Stimulated activated naive CD4-positive, alpha-beta T cell (primary cell): ENCODE measurements at regions not wholly inside any gene's neighbourhood (a gene's known extent, or its start where the extent isn't known, plus 50 kb on each side); places are given as distances from the start of the nearest gene placed in this dataset.

Source experiments
- DNase-seq, 6 experiments: peaks; one replicate each; lab custom pipeline; 2025; lab: John Stamatoyannopoulos, UW

DNA sequence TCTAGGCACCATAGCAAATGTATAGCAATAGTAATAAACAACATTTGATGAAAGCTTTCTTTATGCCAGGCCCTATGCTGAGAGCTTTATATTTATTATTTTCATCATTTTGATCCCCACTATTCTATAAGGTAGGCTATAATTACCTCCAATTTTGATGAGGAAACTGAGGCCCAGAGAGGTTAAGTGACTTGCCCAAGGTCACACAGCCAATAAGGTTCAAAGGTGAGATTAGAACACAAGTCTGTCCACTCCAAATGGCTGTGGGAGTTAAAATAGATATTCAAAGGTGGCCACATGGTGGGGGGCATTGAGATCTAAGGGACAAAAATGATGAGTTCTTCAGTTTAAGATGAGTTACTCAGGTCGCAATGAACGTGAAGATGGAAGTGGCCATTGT is 269.9 kb downstream of the BMP7 start:
- DNase-seq = no peak

DNA sequence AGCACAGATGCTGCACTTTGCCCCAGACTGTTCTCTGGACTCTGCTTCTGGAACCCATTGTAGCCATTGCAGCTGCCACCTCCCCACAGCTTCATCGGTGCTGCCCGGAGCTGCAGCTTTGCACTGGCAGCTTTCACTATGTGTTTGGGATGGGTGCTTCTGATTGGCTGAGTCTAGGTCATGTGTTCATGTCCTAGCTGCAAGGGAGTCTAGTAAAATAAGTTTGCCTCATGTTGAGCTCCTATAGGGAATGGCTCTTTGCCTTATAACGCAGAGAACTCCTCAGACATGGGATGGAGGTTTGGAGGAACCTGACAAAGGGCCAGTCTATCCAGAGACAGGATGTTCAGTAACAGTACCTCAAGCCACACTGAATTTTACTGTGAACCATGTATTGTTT is 268.0 kb downstream of the BMP7 start:
- no peak for DNase-seq

DNA sequence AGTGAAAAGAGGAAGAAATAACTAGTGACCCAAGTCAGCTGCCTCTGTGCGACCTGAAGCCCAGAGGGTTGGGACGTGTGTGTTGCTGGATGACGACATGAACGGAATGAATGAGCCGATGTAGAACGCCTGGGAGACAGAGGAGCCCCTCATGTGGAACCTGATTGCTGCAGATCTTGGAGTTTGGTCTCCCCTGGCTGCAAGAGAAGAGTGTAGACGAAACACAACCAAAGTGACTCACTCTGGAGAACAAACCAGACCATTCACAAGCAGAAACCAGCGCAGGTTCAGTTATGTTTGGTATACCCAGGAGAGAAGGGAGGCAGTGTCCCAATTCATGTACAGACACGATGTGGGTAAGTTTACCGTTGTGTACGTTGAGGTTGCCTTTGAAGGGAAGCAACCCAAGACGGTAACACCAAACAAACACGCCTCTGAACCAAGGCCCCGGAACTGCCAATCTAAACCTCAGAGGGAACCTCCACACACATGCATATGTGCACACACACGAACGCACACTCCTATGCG is 265.9 kb downstream of the BMP7 start:
- DNase-seq = no peak

DNA sequence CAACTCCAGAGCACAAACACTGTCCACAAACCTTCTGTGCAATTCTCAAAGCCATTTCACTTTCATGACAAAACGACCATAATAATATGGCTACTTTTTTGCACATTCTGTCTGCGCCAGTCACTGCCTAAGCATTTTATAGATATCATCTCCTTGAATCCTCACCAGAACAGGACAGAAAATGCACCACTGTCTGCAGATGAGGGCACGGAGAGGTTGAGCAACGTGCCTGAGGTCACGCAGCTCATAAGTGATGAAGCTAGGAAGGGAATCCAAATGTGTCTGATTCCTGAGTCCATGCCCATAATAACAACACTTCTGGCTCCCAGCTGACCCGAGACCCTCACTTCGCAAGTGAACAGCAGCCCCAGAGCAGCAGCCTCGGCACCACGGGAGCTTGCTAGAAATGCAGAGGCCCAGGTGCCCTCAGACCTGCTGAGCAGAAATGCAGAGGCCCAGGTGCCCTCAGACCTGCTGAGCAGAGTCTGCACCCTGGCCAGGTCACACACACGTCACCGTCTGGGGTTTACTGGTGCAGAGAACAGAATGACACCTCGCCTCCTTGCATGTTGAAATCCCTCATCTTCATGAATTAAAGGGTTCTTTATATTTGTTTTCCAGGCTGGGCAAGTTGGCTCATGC is 265.2 kb downstream of the BMP7 start:
- DNase-seq = no peak

DNA sequence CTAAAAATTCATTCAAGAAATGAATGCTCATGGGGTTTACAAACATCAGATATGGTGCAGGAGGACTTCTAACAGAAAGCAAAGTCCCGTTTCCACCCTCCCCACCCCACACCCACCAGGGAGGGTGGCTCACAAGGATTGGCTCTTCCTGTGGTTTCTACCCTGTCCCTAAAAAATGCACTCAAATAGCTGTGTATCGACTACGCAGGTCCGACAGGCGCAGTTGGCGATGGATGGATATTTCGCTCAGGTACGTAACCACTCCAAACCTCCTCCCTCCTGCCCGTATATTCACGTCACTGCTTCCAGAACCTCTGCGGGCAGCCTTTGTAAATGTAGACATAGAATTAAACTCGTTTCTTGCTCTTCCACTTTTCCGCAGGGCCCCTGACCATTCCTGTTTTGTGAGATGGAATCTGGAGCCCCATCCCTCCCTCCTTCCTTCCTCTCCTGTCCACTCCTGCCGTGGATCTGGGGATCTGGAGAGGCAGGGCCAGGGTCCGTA is 264.3 kb downstream of the BMP7 start:
- DNase-seq = no peak

DNA sequence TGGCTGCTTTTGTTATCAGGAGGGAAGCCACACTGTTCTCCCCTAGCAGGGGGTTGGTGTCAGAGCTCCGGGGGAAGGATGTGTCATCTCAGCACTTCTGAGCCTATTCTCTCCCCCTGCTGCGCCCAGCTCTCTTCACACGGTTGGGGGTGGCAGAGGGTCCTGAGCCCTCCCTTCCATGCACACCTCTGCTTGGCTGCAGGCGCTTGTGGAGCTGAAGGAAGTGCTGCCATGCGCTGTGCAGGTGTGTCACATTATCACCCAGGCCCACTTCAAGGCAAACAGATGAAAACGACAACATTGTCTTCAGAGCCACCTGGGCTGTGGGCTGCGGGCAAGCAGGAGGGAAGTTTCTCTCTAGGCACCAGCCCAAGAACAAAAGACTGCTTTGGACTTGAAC is 263.4 kb downstream of the BMP7 start:
- no peak for DNase-seq

DNA sequence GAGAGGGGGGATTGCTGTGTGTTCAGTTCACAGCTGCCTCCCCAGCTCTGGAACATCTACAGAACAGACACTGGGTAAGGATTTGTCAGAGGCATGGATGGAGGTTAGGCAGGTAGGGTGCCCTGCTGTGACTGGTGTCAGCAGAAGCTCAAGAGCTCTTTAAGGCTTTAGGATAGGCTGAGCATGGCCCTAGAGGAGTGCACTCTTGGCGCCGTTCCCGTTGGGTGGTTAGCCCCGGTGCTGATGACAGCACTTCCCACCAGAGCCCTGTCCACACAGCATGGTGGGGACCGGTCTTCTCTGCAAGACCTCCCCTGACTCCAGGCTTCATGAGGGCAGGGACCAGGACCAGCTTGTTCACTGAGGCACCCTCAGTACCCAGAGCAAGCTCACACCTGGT is 262.0 kb downstream of the BMP7 start:
- DNase-seq = no peak

DNA sequence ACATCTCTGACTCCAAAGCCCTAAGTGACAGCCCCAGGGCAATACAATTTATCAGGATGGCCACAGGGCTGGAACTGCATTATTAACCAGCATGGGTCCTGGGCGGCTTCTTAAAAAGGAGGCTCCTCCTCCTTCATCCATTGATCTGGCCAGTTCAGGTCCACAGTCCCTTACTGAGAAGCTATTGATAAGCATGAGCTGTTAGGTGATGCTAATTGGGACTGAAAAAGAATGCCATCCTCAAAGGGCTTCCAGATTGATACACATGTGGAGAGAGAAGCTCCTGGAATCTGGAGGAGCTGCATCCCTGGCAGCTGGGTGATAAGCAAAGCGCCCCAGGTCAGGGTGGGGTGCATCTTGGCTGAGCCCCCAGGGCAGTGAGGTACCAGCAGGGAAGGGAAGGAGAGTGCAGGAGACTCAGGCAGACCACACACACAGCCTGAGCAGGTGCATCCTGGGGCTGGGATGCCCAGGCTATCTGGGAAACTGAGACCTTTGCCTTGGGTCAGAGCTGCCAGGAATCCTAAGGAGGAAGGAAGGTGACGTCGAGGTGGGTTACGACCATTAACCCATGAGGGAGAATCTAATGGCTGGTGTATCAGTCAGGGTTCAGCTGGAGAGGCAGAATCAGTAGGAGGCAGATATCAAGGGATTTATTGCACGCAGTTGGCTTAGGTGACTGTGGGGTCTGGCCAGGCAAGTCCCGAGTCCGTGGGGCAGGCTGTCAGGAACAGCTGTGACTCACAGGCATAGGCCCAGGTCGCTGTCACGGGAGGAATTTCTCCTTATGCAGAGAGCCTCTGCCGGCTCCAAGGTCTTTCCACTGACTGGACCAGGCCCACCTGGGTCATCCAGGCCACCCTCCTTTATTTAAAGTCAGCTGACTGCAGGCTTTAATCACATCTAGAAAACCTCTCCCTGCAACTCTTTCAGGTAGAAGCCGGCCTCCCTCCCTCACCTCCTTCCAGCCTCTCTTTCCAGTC is 261.2 kb downstream of the BMP7 start:
- no peak for DNase-seq

DNA sequence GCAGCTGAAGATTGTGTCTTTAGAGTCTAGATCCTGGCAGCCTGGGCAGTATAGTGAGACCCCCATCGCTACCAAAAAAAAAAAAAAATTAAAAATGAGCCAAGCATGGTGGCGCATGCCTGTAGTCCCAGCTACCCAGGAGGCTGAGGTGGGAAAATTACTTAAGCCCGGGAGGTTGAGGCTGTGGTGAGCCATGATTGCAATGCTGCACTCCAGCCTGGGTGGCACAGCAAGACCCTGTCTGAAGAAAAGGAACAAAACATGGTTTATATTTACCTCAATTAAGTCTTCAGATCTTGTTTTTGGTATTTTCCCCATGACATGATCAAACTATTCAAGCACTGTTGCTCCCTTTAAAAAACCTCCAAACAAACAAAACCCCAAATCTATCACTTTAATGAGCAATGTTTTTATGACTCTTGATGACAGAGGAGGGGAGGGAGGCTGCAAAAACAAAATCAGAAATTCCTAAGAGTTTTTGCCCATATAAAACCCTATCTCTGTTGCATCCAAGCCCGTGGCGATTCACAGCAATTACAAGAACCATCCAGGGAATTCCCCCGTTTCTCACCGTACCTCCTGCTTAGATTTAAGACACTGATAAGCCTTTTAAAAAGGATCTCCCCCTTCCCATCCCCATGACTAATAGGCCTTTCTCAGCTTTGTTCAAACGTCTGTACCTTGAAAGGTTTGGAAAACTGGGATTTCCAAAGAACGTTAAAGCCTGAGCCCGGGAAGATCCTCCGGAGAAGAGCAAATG is 259.9 kb downstream of the BMP7 start:
- no peak for DNase-seq

DNA sequence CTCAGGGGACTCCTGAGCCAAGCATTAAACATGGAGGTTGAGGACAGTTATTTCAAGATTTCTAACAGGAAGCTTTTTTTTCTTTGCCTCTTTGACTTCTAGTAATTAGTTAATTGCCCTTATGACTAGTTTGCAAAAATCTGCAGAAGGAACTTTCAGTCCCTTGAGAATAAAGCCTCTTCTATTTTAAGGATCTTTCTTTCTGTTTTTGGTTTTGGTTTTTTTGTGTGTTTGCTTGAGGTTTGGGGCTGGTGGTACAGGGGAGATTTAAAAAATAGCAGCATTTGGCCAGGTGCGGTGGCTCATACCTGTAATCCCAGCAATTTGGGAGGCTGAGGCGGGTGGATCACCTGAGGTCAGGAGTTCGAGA is 259.3 kb downstream of the BMP7 start:
- no peak for DNase-seq

DNA sequence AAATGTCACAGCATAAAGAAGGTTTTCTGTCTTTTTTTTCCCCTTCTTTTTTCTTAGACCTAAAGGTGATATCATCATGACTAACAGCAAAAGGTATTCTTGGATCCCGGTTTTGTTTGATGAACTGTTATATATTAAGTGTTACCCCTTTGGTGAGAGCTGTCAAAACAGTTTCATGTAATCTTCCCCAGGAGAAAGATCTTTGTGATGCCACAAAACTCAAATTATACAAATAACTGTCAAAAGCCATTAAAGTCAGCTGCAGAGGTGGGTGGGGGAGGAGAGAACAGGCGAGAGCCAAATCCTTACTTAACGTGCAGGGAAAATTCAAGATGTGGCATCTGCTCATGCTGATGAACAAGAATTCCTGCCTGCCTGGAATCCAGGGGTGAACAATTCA is 258.2 kb downstream of the BMP7 start:
- no peak for DNase-seq

DNA sequence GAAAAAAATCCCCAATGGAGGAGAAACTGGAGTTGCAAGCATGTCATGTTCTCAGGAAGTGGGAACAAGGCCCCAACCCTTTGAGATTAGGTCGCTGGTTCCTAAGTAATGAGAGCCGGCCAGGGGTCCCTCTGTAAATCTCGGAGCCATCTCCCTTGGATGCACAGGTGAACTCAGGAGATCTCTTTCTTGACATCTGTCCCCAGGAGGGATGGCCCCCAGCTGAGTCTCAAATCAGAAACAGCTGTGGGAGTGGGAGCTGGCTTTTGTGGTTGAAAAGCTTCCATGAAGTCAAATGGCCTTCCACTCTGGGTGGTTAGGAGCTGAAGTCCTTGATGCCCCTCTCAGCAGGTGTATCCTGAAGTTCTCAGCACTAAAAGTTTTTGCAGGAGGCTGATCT is 257.1 kb downstream of the BMP7 start:
- DNase-seq = no peak

DNA sequence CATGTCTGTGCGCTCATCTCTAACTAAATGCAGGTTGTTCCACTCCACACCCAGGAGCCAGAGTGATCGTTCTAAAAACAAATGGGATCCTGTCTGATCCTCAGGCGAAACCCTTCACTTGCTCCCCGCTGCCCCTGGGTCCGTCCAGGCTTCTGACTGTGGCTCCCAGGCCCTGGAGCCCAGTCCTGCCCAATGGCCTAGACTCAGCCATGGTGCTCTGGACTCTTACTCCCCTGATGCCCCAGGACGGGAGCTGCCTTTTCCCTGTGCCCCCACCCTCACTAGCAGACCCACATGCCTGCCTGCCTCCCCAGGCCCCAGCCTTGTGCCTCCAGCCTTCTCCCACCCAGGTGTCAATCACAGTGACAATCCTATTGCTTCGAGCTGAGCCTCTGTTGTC is 256.7 kb downstream of the BMP7 start:
- DNase-seq = no peak

DNA sequence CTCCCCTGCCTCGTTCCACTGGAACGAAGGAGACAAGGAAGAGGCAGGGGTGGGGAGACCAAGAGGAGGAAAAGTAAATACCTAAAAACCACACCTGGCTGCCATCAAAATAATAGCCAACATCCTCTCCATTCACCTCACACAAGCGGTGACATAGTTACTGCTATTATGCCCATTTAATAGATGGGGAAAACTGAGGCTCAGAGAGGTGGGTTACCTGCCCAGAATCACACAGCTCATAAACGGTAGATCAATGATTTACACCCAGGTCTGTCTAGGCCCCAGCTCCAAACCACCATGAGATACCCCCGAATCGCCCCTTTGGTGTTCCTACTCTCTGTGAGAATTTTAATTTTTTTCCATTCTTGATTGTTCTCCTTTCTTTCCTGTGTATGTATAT is 253.8 kb downstream of the BMP7 start:
- no peak for DNase-seq

DNA sequence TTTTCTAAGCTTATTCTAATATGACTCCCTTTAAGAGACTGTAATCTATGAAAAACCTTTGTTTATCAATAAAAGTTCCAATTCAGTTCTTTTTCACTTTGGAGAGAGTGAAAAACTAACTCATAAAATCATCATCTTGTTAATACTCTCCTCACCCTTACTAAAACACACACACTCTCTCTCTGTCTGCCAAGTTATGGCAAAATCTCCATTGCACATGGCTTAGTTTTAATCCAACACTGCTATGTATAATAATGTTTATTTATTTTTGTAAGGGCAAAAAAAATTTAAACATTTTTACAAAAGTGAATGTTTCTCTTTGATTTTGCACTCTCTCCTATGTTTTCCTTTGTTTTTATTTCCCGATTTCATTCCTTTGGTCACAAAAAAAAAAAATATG is 253.2 kb downstream of the BMP7 start:
- no peak for DNase-seq

DNA sequence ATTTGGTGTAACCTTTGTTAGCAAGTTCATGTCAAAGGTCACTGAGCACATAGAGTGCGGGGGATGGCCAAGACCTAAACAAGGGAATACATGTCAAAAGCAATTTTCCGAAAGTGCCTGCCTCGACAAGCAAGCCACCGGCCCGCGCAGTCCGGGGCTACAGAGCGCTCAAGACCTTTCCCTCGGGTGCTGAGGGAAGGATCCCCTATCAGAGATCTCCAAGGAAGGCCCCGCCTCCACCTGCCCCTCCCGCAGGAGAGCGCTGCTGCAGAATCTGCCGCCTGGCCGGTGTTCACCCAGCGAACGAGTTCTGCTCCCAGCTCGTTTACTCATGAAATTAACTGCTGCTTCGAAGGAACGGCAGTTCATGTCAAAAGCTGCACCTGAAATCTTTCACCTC is 252.7 kb downstream of the BMP7 start:
- no peak for DNase-seq

DNA sequence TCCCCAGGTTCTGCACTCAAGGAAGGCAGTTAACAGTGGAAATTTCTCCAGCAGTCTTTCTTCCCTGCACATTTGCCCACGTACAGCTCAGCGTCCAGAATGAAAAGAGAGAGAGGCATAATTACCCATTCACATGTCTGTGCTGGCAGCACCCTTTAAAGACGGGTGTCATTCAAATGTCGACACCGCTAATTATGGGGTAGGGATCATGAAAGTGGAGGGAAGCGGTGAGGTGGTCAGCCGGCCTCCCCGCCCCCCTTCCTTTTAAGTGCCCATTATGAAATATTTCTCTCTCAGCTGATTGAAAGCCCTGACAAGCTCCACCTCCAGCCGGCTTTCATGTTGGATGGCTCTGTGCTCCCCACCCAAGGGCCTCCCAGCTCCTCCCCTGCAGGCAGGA is 246.1 kb downstream of the BMP7 start:
- DNase-seq = no peak

DNA sequence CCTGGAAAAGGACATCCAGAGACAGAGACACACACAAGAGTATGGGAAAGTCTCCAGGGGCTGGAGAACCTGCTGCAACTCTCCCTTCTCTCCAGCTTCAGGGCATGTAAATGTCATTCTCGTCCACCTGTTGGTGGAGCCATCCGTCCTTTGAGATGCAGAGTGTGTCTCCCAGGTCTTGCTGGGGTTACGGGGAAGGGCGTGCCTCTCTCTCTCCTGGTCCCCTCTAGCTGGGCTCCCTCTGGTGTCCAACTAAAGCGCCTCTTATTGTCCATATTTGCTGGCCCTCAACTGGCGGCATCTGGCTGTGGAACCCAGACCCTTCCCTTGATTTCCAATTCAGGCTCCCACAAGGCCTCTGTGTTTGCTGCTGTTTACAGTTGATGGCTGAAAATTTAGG is 244.1 kb downstream of the BMP7 start:
- no peak for DNase-seq

DNA sequence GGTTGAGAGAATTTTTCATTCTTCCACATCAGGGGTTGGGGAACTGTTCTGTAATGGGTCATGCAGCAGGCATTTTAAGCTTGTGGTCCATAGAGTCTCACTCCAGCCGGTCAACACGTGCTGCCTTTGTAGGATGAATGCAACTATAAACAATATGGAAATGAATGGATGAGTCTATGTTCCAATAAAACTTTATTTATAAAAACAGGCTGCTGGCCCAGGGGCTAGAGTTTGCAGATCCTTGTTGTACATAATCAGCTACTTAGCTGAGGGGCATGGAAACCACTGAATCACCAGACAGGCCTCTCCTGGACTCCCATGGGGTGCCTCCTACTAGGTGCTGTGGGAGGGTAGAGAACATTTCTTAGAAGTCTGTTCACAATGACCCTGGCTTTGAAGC is 243.4 kb downstream of the BMP7 start:
- DNase-seq = no peak

DNA sequence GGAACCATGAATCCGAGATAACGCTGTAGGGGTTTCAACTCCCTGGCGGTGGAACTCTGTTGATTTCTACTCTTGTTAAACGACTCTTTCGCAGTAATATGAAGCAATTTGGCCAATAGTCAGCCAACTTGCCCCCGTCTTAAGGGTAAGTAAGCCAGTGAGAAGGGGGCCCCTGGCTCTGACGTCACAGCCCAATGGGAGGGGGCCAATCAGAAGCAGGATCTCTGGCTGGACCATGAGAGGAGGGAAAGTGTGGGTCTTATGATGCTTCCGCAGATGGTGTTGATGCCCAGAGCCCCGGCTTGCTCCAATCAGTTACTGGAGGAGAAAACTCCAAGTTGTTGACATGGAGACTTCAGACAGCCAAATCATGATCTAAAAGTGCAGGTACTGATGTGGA is 242.4 kb downstream of the BMP7 start:
- DNase-seq = no peak

DNA sequence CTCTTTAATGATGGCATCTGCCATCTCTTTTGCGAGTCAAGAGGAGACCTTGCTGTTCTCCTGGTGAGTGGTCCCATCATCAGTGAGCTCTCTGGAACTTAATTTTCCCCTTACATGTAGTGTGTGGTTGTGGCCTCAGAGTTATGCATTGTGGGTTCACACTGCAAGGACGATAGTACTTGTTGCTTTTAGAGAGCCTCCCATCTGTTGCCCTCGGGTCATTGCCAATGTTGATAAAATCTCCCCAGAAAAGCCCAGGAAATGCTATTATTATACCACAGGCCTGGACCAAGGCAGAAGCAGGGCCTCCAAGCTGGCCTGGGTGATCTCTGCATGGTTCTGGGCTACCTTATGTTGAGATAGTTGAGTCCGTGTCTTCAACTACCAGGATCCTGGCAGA is 241.6 kb downstream of the BMP7 start:
- no peak for DNase-seq

DNA sequence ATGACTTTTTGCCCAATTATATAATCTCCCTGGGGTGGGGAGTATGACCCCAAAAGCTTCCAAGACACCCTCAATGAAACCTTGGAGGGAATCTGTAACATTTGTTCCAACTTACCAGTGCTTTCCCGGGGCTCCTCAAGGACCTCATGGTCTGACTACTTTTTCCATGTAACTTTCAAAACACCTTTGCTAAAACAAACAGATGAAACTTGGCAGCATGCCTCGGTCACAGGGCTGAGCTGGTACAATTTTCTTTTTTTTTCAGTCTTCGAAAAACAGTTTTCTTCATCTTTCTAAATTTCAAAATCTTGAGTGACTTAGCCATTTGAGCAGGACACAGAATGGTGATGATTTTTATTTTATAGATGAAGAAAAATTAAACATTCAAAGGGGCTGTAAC is 241.2 kb downstream of the BMP7 start:
- DNase-seq = no peak
